GM23248 (cell line): ENCODE measurements at regions not wholly inside any gene's neighbourhood (a gene's known extent, or its start where the extent isn't known, plus 50 kb on each side); places are given as distances from the start of the nearest gene placed in this dataset.

Source experiments
- DNase-seq: peaks from one replicate; pipeline ENCODE4 v3.0.0-alpha.2; 2015
- H2AFZ ChIP-seq: fragments of 200-600 bp; sonication (generic); 2 replicates; pipeline ENCODE4 v1.6.1; 2016; ENCODE audit warnings: antibody characterized with exemption
- H3F3A ChIP-seq: fragments of 200-600 bp; sonication (generic); 2 replicates; pipeline ENCODE4 v1.6.1; 2016; ENCODE audit warnings: mild to moderate bottlenecking, antibody characterized with exemption, mixed run types; ENCODE audit not compliant: insufficient read depth
- H3K27ac ChIP-seq: fragments of 200-600 bp; sonication (generic); 2 replicates; pipeline ENCODE4 v1.5.1; 2016; ENCODE audit warnings: mild to moderate bottlenecking
- H3K27me3 ChIP-seq: fragments of 200-600 bp; sonication (generic); replicated peaks from 2 replicates; pipeline ENCODE4 v1.6.1; 2016; ENCODE audit warnings: mild to moderate bottlenecking; ENCODE audit not compliant: insufficient read depth
- H3K36me3 ChIP-seq: fragments of 200-600 bp; sonication (generic); 2 replicates; pipeline ENCODE4 v1.6.1; 2016; ENCODE audit warnings: low read depth, mild to moderate bottlenecking
- H3K4me1 ChIP-seq: fragments of 200-600 bp; sonication (generic); 2 replicates; pipeline ENCODE4 v1.6.1; 2016; ENCODE audit warnings: mild to moderate bottlenecking; ENCODE audit not compliant: insufficient read depth
- H3K4me2 ChIP-seq: fragments of 200-600 bp; sonication (generic); one replicate; pipeline ENCODE4 v1.6.1; 2016; ENCODE audit warnings: mild to moderate bottlenecking; ENCODE audit not compliant: unreplicated experiment
- H3K4me3 ChIP-seq: fragments of 200-600 bp; sonication (generic); 2 replicates; pipeline ENCODE4 v1.5.1; 2016; ENCODE audit warnings: mild to moderate bottlenecking
- H3K79me2 ChIP-seq: fragments of 200-600 bp; sonication (generic); 2 replicates; pipeline ENCODE4 v1.6.1; 2016; ENCODE audit warnings: mild to moderate bottlenecking; ENCODE audit not compliant: insufficient read depth
- H3K9ac ChIP-seq: fragments of 200-600 bp; sonication (generic); 2 replicates; pipeline ENCODE4 v1.6.1; 2016; ENCODE audit warnings: mild to moderate bottlenecking
- H3K9me2 ChIP-seq: fragments of 200-600 bp; sonication (generic); 2 replicates; pipeline ENCODE4 v1.6.1; 2016; ENCODE audit warnings: mixed run types, mild to moderate bottlenecking, moderate library complexity; ENCODE audit not compliant: insufficient read depth
- H3K9me3 ChIP-seq: fragments of 200-600 bp; sonication (generic); one replicate; pipeline ENCODE4 v1.6.1; 2017; ENCODE audit warnings: low read depth
- H4K20me1 ChIP-seq: fragments of 200-600 bp; sonication (generic); 2 replicates; pipeline ENCODE4 v1.6.0; 2016; ENCODE audit not compliant: insufficient read depth
- EZH2 ChIP-seq: fragments of 200-600 bp; sonication (generic); IDR thresholded peaks from 2 replicates; pipeline ENCODE4 v1.6.1; 2018; ENCODE audit warnings: antibody characterized with exemption, mild to moderate bottlenecking; ENCODE audit not compliant: insufficient read depth, poor library complexity, severe bottlenecking
- EZH2phosphoT487 ChIP-seq: fragments of 200-600 bp; sonication (generic); IDR thresholded peaks from 2 replicates; pipeline ENCODE4 v1.6.1; 2018; ENCODE audit warnings: antibody characterized with exemption, moderate library complexity, mild to moderate bottlenecking, low read depth; ENCODE audit not compliant: insufficient read depth
- WGBS, 2 experiments: methylation state at CpG; one replicate each; pipeline ENCODE4 v1.1.6; 2015 to 2017; ENCODE audit warnings: low lambda C conversion rate in 2 of 2, low coverage in 1 of 2; ENCODE audit errors: missing lambda C conversion rate in 2 of 2; 5-methylcytosine and 5-hydroxymethylcytosine counted together
- in situ Hi-C: fragments of 300-500 bp; cut with MboI; formaldehyde crosslinking; loops from 2 replicates; pipeline ENCODE4 v1.15.0; 2020

DNA sequence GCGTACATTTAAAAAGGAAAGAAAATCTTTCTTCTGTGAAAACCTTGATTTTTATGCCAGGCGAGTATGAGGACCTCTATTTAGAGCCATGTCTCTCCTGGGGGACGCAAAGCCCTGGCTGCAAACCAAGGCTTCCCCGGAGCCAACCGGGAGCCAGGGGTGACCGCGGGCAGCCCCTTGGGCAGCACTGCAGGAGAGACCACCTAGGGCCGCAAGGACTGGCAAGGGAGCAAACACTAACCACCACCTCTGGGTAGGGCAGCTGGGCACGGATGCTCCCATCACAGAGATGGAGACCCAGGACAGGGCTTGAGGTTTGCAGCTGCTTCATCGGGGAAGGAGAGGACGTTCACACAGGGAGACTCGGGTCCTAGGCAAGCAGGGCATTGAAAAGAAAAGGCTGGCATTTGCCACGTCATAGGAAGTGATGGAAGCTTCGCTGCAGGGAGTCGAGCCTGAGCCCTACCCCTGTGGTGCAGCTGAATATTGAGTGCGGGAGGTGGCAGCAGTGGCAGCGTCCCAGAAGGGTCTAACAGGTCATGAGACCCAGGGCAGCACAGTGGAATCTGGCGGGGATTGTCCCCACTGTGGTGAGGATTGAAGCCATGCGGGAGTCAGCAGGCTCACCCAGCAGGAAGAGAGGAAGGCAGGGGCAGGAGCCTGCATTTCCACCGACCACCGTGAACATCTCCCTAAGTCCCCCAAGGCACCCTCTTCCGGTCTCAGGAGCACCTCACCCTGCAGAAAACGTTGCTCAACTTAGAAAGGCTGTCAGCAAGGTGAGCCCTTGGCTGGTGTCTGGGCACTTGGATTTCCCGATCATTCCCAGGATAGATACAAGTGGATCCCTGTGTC lies 156.2 kb upstream of the CST7 start:
- no peaks in the 10 kb centered on the region for H3F3A ChIP-seq
- no peaks in the 10 kb centered on the region for H3K4me1 ChIP-seq
- 59 to 62% methylated on average over 23 to 24 of the region's 24 CpGs for WGBS, 2 experiments
- H3K9me3 ChIP-seq = no peaks in the 10 kb centered on the region
- no peaks in the 10 kb centered on the region for H4K20me1 ChIP-seq
- DNase-seq = no peak
- H3K79me2 ChIP-seq = no peaks in the 10 kb centered on the region
- no peak overlapping the region for H3K4me3 ChIP-seq
- no peaks in the 10 kb centered on the region for H3K36me3 ChIP-seq
- peaks cover 37% of the 10 kb centered on the region for H3K27me3 ChIP-seq
- in situ Hi-C loops = loop anchor here (25.0 kb wide), 1 partner anchor 631 kb away; no protein-coding TSS in a partner anchor
- no peak overlapping the region for H3K27ac ChIP-seq
- H2AFZ ChIP-seq = no peak overlapping the region
- TF ChIP-seq EZH2 = no peak
- TF ChIP-seq EZH2phosphoT487 = no peak
- H3K4me2 ChIP-seq = no peak overlapping the region
- H3K9me2 ChIP-seq = no peaks in the 10 kb centered on the region
- H3K9ac ChIP-seq = no peak overlapping the region

GRCh38 chr20:24795436-24795835 lies 153.6 kb upstream of the CST7 start:
- no peak overlapping the region for H3K27ac ChIP-seq
- H3K4me1 ChIP-seq = no peaks in the 10 kb centered on the region
- no peak overlapping the region for H3K4me3 ChIP-seq
- no peaks in the 10 kb centered on the region for H3K9me2 ChIP-seq
- H3K27me3 ChIP-seq = peaks cover 22% of the 10 kb centered on the region; the same call in 1 of the 2 replicates
- H2AFZ ChIP-seq = no peak overlapping the region
- H3K9ac ChIP-seq = no peak overlapping the region
- H3K79me2 ChIP-seq = no peaks in the 10 kb centered on the region
- H3K36me3 ChIP-seq = no peaks in the 10 kb centered on the region
- no peak for DNase-seq
- no peaks in the 10 kb centered on the region for H4K20me1 ChIP-seq
- no peak for TF ChIP-seq EZH2phosphoT487
- TF ChIP-seq EZH2 = no peak
- WGBS, 2 experiments = 64 to 66% methylated on average over 8 of the region's 8 CpGs
- H3K9me3 ChIP-seq = no peaks in the 10 kb centered on the region
- no peak overlapping the region for H3K4me2 ChIP-seq
- no peaks in the 10 kb centered on the region for H3F3A ChIP-seq
- in situ Hi-C loops = loop anchor here (25.0 kb wide), 1 partner anchor 633 kb away; no protein-coding TSS in a partner anchor

GRCh38 chr20:24796236-24796635 lies 152.8 kb upstream of the CST7 start:
- in situ Hi-C loops = loop anchor here (25.0 kb wide), 1 partner anchor 634 kb away; no protein-coding TSS in a partner anchor
- no peak overlapping the region for H3K27ac ChIP-seq
- H2AFZ ChIP-seq = no peak overlapping the region

DNA sequence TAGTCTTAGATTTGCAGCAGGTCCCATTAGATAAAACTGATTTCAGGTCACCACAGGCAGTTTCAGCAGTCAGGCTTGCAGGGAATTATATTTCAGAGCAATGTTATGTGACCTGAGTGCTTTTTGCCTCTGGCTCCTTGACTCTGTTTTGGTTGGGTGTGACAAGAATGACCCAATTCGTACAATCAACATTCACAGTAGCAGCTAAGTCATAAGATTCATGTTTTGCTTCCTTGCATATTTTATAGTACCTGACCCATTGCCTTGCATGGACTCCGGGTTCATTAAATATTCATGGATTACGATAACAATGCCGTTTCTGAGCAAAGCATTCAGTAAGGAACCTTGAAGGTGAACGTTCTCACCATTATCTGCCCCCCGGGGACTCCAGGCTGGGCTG lies 152.0 kb upstream of the CST7 start:
- Histone ChIP-seq H3K27ac (no peak overlapping the region), H3F3A (no peaks in the 10 kb centered on the region), H3K9me3 (no peaks in the 10 kb centered on the region), H3K9me2 (no peaks in the 10 kb centered on the region), H3K4me2 (no peak overlapping the region), H3K36me3 (no peaks in the 10 kb centered on the region), H3K4me3 (no peak overlapping the region), H3K27me3 (peaks cover 15% of the 10 kb centered on the region; the same call in 1 of the 2 replicates), H3K79me2 (no peaks in the 10 kb centered on the region), H3K9ac (no peak overlapping the region), H3K4me1 (no peaks in the 10 kb centered on the region), H2AFZ (no peak overlapping the region), H4K20me1 (no peaks in the 10 kb centered on the region)
- WGBS, 2 experiments = 36 to 40% methylated on average over 6 of the region's 6 CpGs
- TF ChIP-seq EZH2 (no peak), EZH2phosphoT487 (no peak)
- no peak for DNase-seq
- in situ Hi-C loops = loop anchor here (25.0 kb wide), 1 partner anchor 635 kb away; no protein-coding TSS in a partner anchor

More at GRCh38 chr20:24796236-24796635, 152.8 kb upstream of the CST7 start:
- H3K4me2 ChIP-seq = no peak overlapping the region
- no peaks in the 10 kb centered on the region for H3K4me1 ChIP-seq
- TF ChIP-seq EZH2 (no peak), EZH2phosphoT487 (no peak)
- no peaks in the 10 kb centered on the region for H3K36me3 ChIP-seq
- H3K27me3 ChIP-seq = peaks cover 22% of the 10 kb centered on the region; the same call in 1 of the 2 replicates
- no peaks in the 10 kb centered on the region for H3K79me2 ChIP-seq
- H3K9me3 ChIP-seq = no peaks in the 10 kb centered on the region
- no peak overlapping the region for H3K4me3 ChIP-seq
- DNase-seq = no peak
- no peaks in the 10 kb centered on the region for H3K9me2 ChIP-seq
- no peaks in the 10 kb centered on the region for H4K20me1 ChIP-seq
- WGBS, 2 experiments = 67 to 76% methylated on average over 9 of the region's 9 CpGs
- no peak overlapping the region for H3K9ac ChIP-seq
- H3F3A ChIP-seq = no peaks in the 10 kb centered on the region
